NCI-H82 treated with DMSO at 0.1 percent for 48 hours (cell line): ENCODE measurements at regions not wholly inside any gene's neighbourhood (a gene's known extent, or its start where the extent isn't known, plus 50 kb on each side); places are given as distances from the start of the nearest gene placed in this dataset.

Experiments
- DNase-seq: peaks from one replicate; lab custom pipeline; 2025; ENCODE audit not compliant: unreplicated experiment; lab: John Stamatoyannopoulos, UW

DNA sequence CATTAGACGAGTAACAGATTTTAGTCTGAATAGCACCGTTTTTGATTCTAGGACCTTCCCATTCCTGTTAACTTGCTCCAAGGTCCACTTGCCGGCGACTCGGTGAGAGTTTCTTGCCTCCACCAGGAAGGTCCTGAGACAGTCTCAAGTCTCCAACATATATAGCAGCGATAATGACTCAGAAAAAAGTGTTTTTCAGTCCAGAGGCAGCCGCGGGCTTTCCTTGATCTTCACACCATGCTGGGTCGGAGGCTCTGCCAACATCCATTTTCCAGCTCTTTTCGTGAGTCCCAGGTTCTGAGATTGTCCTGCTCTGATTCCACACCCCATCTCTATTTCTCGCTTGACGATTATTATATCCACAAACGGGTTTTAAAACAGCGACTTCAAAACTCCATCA is 170.5 kb downstream of the GPX5 start:
- DNase-seq: no peak

DNA sequence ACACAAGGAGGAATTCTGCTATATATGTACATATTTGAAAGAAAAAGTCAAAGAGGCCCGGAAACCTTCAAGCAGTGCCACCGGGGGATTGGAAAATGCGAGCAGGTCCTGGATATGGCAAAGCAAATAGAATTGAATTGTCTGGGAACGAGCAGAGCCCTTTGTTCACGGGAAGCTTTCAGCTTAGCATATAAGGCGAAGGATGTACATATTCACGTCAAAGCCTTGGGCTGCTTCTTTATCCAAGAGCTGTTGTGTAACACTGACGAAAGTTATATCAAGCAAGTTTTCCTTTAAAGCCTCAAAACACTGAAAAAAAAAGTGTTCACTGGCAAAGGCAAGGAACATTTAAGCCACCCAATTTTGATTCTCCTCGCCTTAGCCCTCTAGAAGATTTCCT is 171.0 kb downstream of the GPX5 start:
- no peak for DNase-seq

DNA sequence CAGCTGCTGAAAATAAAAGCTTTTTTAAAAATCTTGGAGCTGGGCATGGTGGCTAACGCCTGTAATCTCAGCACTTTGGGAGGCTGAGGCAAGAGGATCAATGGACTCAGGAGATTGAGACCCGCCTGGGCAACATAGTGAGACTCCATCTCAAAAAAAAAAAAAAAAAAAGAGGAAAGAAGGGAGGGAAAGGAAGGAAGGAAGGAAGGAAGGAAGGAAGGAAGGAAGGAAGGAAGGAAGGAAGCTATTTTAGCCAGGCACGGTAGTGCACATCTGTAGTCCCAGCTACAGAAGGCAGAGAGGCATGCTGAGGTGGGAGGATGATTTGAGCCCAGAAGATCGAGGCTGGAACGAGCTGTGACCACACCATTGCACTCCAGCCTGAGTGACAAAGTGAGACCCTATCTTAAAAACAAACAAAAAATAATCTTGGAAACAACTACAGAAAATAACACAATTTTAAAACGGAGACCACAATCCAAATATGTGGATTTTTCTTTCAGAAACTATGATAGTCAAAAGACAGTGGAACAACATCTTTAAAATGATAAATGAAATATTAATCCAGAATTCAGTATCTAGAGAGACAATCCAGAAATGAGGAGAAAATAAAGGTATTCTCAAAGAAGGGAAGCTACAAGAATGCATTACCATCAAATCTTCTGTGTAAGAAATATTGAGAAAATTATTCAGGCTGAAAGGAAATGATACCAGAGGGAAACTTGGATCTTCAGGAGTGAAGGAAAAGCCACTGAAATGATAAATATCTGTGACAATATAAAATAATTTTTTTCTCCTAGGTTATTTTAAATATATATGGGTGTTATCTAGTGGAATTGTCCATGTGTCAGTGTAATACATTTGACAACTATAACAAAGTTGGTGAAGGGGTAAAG is 182.0 kb downstream of the GPX5 start:
- no peak for DNase-seq

DNA sequence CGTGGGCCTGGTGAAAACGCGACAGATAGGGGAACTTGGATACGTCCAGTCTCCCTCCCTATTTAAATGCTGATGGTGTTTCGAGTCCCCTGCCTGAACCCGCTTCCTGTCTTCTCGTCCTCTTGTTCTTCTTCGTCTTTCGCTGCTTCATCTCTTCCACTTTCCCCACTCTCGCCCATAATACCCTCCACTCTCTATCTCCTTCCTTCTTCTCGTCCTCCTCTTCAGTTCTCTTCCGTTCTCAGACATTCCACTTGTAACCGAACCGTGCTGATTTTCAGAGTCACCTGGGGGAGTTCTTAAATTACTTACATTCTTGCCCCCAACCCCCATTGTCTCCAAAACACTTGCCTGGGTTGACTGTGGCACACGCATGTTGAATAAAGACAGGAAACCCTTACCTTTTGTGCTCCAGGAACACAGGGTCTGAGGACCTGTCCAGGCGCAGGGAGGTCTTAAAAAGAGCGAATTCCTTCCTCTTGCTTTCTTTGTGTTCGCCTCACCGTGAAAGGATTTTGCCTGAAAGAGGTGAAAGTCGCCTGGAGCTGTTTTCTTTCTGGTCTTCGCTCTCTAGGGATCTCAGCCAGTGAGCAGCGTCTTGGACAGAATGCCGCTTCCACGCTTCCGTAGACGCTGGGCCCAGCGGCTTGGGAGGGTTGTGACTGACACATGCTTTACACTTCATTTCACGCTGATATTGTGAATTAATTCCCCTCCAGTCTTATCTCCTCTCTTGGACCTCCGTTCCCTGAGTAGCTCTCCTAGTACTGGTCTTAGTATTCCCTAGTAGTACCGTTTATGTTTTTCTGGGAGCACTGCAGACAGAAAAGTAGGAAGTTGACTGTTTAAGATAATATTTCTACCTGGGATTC is 184.0 kb downstream of the GPX5 start:
- DNase-seq: no peak

DNA sequence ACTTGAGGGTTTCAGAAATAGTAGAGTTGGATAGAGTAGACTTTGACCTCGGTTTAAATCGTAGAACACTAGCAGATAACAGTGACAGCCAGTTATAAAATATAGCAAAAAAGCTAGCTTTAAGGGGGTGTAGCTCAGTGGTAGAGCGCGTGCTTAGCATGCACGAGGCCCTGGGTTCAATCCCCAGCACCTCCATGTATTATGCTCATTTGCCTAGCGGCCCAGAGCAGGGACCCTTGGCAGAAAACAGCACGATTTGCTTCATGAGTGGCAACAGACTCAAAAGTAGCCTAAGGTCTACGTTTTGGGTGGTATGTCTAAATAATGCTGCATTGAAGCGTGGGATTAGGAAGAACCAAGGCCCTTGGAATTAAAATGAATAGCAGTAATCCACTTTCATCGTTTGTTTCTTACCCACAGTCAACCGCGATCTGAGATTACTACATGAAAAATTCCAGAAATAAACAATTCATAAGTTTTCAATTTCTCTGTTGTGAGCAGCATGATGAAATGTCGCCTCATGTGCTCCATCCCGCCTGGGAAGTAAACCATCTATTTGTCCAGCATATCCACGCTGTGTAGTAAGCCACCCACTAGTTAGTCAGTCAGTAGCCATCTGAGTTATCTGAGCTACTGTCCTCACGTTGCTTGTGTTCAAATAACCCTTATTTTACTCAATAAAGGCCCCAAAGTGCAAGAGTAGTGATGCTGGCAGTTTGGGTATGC is 184.9 kb downstream of the GPX5 start:
- no peak for DNase-seq

DNA sequence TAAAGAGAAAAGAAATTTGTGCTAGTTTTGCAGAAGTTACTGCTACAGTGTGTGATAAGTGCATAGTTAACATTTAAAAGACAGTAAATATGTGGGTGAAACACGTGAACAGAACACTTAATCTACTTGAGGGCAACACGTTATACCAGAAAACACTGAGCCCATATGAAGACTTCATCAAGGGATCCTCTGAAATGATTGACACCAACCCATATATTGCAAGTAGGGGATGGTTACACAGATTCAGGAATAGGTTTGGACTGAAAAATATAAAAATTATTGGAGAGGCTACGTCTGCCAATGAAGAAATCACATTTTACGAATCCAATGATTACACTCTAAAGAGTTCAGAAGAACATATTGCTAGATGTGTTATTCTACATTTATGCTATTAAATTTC is 185.6 kb downstream of the GPX5 start:
- no peak for DNase-seq

DNA sequence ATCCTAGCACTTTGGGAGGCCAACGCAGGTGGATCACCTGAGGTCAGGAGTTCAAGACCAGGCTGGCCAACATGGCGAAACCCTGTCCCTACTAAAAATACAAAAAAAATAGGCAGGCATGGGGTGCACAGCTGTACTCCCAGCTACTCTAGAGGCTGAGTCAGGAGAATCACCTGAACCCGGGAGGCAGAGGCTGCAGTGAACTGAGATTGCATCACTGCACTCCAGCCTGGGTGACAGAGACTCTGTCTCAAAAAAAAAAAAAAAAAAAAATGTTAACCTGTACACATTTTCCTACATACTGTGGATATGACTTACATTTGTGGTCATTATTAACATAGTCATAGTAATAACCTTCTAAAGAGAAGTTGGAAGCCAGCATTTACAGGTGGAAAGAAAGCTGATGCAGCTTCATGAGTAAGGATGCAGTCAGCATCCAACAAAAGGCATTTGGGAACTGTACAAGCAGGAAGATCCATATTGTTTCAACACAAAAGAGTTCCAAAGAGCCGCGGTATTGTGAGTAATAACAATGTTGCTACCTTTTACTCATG is 186.2 kb downstream of the GPX5 start:
- no peak for DNase-seq

DNA sequence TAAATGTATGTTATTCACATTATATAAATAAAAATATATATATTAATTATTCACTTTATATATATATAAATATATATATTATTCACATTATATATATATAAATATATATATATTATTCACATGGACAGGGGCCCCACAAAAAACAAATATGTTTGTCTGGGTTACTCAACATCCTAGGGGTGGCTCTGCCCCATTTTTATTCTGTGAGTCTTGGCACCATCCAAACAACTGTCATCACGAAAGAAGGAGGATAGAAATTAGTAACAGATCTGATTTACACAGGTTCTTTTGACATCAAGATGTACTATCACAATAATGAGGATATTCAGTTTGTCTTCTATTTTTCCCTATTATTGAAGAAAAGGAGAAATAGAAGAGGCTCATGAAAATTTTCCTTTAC is 187.3 kb downstream of the GPX5 start:
- no peak for DNase-seq

DNA sequence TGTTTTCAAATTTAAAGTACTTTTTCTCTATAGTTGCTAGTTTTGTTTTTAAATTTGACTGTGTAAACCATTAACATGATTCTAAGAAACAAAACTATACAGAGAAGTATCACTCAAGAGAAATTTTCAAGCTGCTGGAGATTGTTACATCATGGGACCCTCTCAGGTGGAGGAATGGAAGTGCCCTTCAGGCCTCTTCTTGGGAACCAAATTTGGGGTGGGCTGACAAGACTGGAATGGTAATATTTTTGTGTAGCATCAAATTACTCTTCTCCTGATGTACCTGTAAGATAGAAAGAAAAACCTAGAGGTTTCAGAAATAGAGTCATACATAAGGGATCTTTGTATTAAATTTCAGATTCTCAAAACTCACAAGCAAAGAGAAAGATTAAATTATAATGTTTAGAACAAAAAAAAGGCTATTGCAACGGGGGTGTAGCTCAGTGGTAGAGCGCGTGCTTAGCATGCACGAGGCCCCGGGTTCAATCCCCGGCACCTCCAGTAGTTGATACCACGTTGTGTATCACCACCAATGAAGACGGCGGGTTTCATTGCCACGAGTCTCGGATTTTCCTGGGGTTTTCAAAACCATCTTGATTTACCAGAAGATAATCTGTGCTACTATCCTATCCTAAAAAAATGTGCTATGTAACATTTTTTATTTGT is 193.7 kb downstream of the GPX5 start:
- DNase-seq: no peak

DNA sequence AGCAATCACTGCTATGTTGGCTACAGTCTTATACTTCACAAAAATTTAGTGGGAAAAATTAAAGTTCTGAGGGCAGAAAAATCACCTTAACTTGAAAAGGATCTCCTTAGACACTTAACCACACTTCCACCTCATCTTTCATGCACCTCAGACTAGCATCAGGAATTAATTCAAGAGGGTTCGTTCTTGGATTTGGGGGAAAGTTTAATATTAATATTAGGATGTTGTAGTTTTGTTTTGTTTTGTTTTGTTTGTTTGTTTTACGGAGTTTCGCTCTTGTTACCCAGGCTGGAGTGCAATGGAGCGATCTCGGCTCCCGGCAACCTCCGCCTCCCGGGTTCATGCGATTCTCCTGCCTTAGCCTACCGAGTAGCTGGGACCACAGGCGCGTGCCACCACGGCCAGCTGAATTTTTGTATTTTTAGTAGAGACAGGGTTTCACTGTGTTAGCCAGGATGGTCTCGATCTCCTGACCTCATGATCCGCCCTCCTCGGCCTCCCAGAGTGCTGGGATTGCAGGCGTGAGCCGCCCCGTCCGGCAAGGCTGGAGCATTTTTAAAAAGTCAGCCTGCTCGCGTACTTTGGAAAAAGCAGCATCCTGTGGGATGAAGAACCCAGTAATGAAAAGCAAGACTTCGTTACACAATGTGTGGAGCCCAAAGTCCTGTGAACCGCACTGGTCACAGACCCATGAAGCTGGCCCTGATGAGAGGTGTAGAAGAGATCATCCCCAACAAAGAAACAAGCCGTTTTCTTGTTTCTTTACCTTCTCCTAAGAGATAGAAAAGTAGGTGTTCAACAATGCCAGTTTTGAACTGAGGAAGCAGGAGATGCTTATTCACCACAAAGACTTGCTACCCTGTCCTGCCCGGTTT is 194.9 kb downstream of the GPX5 start:
- DNase-seq: no peak

DNA sequence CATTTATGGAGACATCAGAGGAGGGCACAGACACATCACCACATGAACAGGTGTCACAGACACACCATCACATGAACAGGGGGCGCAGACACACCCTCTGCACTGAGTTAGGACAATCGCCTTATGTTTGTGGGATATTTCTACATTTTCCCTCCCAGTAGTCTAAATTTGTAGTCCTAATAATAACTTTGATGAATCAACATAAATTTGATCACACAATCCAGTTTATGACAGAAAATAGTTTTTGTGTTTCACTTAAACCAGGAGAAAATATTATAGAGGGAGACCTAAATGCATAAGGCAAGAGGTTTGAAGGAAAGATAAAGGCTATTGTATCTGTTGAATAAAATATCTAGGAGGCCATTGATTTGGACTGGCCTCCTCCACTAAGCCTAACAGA is 195.7 kb downstream of the GPX5 start:
- no peak for DNase-seq

DNA sequence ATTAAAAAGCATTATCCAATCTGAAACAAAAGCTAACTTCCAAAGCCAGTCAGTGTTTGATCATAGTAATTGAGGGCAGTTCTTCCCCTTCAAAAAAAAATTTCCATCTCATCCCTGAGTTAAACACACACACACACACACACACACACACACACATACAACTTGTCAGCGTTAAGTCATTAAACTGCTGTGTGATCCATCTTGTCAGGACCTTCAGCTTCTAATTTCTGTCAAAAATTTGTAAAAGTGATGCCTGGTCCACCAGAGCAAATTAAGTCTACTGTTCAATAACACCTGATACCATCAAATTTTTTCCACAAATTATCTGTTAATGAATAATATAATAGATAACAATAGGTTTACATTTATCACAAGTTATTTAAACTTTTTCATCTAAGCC is 198.7 kb downstream of the GPX5 start:
- DNase-seq: no peak

DNA sequence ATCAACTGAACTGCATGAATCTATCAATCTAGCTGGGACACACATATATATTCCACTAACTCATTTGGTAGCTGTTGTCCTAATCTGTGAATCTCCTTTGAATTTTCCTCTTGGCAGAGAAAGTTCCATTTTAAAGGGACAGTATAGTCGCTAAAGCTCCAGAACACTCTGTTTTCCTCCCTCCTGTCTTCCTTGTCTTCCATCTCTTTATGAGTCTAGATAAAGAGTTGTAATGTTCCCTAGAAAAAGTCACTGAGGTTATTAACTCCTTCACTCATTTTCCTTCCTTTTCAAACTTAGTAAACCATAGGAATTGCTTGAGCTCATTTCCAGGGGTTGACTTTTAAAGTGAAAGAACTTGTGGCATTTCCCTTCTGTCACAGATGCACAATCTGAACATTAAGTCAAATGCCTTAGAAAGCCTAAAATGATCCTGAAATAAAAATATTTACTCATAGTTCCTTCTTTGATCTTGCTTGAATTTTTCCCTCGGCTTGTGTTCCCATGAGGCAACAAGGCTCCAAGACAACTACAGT is 198.4 kb downstream of the TRIM27 start:
- DNase-seq: no peak

DNA sequence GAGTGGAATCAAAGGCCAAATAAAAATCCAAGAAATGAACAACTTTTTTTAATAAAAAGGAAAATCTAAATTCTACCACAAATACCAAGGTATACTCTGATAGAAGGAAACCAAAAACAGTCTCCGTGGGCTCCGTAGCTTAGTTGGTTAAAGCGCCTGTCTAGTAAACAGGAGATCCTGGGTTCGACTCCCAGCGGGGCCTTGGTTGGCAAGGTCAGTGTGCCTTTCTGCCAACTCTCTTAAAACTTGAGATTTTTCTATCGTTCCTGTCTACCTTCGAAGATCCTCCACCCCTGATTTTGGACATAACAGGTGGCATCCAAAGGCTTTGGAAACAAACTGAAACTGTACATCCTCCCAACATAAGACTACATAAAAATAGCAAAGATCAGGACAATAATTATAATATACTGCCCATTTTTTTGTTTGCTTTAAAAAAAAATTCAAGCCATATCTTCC is 197.9 kb downstream of the TRIM27 start:
- no peak for DNase-seq

DNA sequence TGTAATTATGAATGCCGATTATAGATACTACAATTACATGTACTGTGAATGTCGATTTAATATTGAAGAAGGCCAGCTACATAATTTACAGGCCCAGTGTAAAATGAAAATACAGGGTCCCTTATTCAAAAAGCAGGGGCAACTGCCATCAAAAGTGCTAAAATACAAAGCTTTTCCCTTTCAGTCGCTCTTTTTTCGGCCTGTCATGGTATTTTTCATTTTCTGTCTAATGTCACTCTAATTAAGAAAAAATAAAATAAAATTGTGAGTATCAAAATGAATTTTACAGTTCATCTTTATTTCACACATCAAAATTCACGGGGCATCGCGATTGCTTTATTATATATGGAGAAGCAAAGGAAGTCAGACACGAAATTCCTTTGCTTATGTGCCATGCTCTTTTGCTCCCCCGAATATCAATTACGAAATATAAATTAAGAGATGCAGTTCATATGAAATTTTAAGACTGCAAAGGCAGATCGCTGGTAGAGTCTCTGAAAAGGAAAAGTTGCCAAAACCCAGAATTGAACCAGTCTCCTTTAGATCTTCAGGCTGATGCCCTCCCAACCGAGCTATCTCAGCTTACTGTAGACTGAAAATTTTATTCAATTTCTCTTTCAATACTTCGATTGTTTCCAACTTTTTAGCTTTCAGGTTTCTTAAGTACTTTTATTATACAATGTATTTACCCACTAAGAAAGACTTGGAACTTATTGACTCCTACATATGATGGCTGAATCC is 197.0 kb downstream of the TRIM27 start:
- no peak for DNase-seq

DNA sequence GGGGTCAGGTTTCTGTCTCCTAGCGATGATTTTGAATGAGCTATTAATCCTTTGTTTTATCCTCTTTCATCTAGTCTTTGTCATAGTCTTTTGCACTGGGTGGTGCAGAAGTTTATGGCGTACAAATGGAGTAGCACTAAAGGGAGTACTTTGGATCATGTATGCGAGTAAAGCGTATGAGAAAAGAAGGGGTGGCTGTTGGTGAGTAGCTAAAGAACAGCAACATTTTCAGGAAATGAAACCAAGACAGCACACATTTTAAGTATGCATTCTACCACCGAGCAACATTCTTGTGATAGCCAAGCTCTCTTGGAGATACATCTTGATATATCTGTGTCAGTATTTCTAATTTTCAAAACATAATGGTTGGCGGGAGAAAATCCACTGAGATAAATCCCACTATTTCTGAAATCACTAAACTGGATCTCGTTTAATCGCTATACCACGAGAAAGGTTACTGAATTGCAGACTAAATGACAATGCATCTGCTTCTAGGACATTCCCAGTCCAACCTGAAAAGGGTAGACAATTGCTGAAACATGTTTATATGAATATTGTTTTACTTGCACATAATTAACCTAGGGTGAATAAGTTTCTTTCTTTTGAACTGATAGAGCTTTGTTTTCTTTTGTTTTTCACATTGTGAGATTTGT is 196.1 kb downstream of the TRIM27 start:
- no peak for DNase-seq

DNA sequence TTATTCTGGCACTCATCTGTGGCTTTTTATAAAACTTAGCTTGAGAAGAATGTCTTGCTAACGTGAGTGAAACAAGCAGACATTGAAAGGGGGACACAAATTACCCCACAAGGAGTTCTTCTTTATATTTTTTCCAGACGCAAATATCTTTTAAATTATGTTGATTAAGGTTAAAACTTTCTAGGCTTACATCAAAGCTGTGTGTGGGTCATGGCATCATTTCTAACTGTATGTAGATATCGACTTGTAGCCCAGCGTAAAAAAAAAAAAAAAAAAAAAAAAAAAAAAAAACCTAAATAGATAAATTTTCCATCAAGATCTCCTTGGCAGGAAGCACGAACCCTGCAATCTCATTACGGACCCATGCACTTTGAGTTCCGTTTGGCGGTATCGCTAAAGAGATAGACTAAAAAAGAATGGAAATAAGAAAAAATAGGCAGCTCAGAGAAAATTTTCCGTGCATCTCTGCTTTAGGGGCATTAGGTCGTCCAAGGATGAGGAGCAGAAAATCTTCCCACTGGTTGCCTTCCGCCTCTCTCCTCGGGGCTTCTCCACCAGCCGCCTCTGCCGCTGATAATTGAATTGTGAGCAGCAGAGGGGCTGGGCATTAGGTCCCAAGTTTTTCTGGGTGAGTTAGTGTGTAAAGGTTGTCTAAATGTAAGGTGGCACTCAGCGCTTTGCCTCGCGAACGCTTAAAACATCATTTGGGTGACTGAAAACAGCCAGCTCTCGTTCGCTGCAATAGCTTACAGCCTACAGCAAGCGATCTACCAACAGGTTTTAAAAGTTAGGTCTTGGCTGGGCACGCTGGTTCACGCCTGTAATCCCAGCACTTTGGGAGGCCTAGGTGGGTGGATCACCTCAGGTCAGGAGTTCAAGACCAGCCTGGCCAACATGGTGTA is 194.0 kb downstream of the TRIM27 start:
- no peak for DNase-seq
